ENCODE measurements at regions not wholly inside any gene's neighbourhood (a gene's known extent, or its start where the extent isn't known, plus 50 kb on each side); places are given as distances from the start of the nearest gene placed in this dataset.

DNA sequence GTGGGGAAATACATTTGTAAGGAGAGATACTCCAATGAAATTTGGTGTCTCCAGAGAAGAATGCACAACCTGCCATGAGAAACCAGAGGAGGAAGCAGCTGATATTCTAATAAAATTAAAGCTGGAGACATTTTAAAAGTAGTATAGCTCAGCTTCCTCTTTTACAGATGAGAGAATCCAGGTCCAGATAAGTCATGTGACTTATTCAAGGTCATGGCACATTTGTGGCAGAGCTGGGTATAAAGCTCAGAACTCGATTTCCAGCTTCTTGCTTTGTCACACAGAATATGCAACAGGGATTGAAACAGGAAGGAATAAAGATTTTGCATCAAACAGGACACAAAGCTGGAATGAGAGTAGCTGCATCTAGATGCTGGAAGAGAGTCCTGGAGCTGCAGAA is 174.8 kb downstream of the EMP1 start:
- Mint-ChIP-seq H3K36me3 (ENCODE audit: unreplicated experiment) (no peaks in the 10 kb centered on the region), H3K4me3 (ENCODE audit: unreplicated experiment) (no peak overlapping the region), H3K4me1 (ENCODE audit: unreplicated experiment) (no peaks in the 10 kb centered on the region), H3K27ac (ENCODE audit: unreplicated experiment) (no peak overlapping the region), H3K9me3 (ENCODE audit: unreplicated experiment) (no peaks in the 10 kb centered on the region), H3K27me3 (ENCODE audit: unreplicated experiment) (peaks cover 26% of the 10 kb centered on the region)
- TF ChIP-seq, protein P1, sequence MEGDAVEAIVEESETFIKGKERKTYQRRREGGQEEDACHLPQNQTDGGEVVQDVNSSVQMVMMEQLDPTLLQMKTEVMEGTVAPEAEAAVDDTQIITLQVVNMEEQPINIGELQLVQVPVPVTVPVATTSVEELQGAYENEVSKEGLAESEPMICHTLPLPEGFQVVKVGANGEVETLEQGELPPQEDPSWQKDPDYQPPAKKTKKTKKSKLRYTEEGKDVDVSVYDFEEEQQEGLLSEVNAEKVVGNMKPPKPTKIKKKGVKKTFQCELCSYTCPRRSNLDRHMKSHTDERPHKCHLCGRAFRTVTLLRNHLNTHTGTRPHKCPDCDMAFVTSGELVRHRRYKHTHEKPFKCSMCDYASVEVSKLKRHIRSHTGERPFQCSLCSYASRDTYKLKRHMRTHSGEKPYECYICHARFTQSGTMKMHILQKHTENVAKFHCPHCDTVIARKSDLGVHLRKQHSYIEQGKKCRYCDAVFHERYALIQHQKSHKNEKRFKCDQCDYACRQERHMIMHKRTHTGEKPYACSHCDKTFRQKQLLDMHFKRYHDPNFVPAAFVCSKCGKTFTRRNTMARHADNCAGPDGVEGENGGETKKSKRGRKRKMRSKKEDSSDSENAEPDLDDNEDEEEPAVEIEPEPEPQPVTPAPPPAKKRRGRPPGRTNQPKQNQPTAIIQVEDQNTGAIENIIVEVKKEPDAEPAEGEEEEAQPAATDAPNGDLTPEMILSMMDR (IDR thresholded peaks at IDR 0.05): no peak
- DNase-seq (ENCODE audit: extremely low spot score, unreplicated experiment): no peak

DNA sequence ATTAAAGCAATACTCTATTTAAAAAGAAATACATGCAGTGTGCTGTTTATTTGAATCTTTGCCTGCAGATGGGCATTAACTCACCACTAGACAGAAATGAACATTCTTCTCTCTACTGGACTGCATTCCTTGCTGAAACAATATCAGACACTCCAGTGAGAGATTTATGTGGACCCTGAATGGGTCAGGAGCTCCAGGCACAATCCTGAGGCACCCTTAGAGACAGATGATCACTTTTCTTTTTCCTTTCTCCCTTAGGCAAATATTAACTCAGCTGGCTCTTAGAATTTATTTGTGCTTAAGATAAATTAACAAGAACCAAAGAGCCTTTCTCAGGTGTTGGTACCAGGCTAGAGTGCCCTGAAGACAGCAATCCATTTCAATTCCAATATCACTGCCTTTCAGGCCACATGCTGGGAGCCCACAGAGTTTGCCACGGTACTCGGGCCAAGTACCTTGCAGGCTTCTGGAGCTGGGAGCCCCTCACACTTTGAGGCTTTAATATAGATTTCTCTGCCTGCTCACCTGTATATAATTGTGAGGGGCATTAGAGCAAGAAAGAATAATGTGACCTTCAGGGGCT is 173.0 kb downstream of the EMP1 start:
- no peak for DNase-seq (ENCODE audit: extremely low spot score, unreplicated experiment)
- TF ChIP-seq, protein P1 (IDR thresholded peaks at IDR 0.05): no peak
- peaks cover 26% of the 10 kb centered on the region for H3K27me3 Mint-ChIP-seq (ENCODE audit: unreplicated experiment)
- no peaks in the 10 kb centered on the region for H3K4me1 Mint-ChIP-seq (ENCODE audit: unreplicated experiment)
- no peak overlapping the region for H3K4me3 Mint-ChIP-seq (ENCODE audit: unreplicated experiment)
- no peaks in the 10 kb centered on the region for H3K9me3 Mint-ChIP-seq (ENCODE audit: unreplicated experiment)
- H3K36me3 Mint-ChIP-seq (ENCODE audit: unreplicated experiment): no peaks in the 10 kb centered on the region
- no peak overlapping the region for H3K27ac Mint-ChIP-seq (ENCODE audit: unreplicated experiment)

DNA sequence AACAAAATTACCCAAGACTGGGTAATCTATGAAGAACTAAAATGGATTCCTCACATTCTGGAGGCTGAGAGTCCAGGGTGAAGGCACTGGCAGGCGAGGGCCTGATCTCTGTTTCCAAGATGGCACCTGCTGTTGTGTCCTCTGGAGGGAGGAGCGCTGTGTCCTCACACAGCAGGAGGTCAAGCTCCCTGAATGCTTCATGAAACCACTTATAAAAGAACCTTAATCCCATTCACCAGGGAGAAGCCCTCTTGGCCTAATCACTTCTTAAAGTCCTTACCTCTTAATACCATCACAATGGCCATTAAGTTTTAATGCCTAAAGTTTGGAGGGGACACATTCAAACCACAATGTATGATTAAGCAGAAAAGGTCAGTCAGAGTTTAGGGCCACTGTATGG is 172.4 kb downstream of the EMP1 start:
- Mint-ChIP-seq H3K4me3 (ENCODE audit: unreplicated experiment) (no peak overlapping the region), H3K27ac (ENCODE audit: unreplicated experiment) (no peak overlapping the region), H3K9me3 (ENCODE audit: unreplicated experiment) (no peaks in the 10 kb centered on the region), H3K36me3 (ENCODE audit: unreplicated experiment) (no peaks in the 10 kb centered on the region), H3K4me1 (ENCODE audit: unreplicated experiment) (no peaks in the 10 kb centered on the region), H3K27me3 (ENCODE audit: unreplicated experiment) (peaks cover 26% of the 10 kb centered on the region)
- TF ChIP-seq, protein P1 (IDR thresholded peaks at IDR 0.05): no peak
- no peak for DNase-seq (ENCODE audit: extremely low spot score, unreplicated experiment)

DNA sequence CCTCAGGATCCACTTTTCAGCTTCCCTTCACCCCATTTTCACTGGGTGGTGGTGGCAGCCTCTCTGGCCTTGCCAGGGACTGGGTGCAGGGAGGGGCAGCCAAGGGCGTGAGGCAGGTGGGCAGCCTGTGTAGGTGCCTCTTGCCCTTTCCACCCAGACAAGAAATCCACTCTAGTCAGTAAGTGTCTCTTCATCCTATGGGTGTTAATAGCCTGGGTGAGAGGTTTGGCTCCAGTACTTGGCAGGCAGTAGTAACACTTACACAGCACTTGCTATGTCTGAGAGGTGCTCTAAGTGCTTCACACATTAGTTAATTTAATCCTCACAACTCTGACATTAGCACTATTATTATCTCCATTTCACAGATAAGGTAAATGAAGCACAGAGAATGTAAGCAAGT is 171.9 kb downstream of the EMP1 start:
- Mint-ChIP-seq H3K4me1 (ENCODE audit: unreplicated experiment) (no peaks in the 10 kb centered on the region), H3K27me3 (ENCODE audit: unreplicated experiment) (peaks cover 26% of the 10 kb centered on the region), H3K9me3 (ENCODE audit: unreplicated experiment) (no peaks in the 10 kb centered on the region), H3K36me3 (ENCODE audit: unreplicated experiment) (no peaks in the 10 kb centered on the region), H3K4me3 (ENCODE audit: unreplicated experiment) (no peak overlapping the region), H3K27ac (ENCODE audit: unreplicated experiment) (no peak overlapping the region)
- no peak for DNase-seq (ENCODE audit: extremely low spot score, unreplicated experiment)
- TF ChIP-seq, protein P1 (IDR thresholded peaks at IDR 0.05): no peak

DNA sequence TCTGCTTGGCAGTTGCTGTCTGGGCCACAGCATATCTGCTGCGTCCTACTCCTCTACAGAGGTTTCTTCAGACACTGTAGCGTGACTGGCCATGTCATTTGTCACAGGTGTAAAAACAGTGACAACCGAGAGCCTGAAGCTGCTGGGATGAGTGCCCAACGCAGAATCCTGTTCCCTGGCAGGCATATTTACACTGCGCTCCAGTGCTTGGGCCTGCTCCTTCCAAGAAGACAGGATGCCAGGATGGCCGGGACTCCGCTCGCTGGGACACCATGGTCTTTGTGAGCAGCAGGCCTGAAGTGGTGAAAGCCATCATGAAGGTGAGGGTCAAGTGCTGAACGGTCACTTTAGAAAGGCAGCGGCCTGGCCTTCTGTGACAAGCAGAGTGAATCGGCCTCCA is 171.4 kb downstream of the EMP1 start:
- Mint-ChIP-seq H3K36me3 (ENCODE audit: unreplicated experiment) (no peaks in the 10 kb centered on the region), H3K27ac (ENCODE audit: unreplicated experiment) (no peak overlapping the region), H3K4me1 (ENCODE audit: unreplicated experiment) (no peaks in the 10 kb centered on the region), H3K4me3 (ENCODE audit: unreplicated experiment) (no peak overlapping the region), H3K27me3 (ENCODE audit: unreplicated experiment) (peaks cover 22% of the 10 kb centered on the region), H3K9me3 (ENCODE audit: unreplicated experiment) (no peaks in the 10 kb centered on the region)
- no peak for DNase-seq (ENCODE audit: extremely low spot score, unreplicated experiment)
- TF ChIP-seq, protein P1 (IDR thresholded peaks at IDR 0.05): no peak

All from osteocyte (in vitro differentiated cells).